OCI-LY7 (cell line): ENCODE measurements at regions not wholly inside any gene's neighbourhood (a gene's known extent, or its start where the extent isn't known, plus 50 kb on each side); places are given as distances from the start of the nearest gene placed in this dataset.
A peak's percentile ranks its signal among the peaks of the same experiment; 100 is the strongest.

Experiments used
- BruUV-seq: library from RNA; stranded (reverse); fragments of 400-500 nt; replicated peaks from 2 replicates; lab custom pipeline; 2021; lab: Mats Ljungman, UMichigan
- CTCF ChIA-PET: fragments of 300-600 bp; sonication (Branson Sonifier 250); formaldehyde crosslinking; loops from one replicate; lab custom pipeline; 2022; ENCODE audit warnings: antibody characterized with exemption; ENCODE audit not compliant: unreplicated experiment; lab: Charles Lee
- POLR2A ChIA-PET: fragments of 300-600 bp; sonication (Branson Sonifier 250); formaldehyde crosslinking; loops from one replicate; lab custom pipeline; 2022; ENCODE audit warnings: antibody characterized with exemption; lab: Charles Lee
- DNase-seq: peaks from one replicate; pipeline ENCODE4 v3.0.0-alpha.2; 2015; ENCODE audit warnings: low spot score
- H2AFZ ChIP-seq: fragments of 200-600 bp; sonication (generic), shearing (Covaris generic); 2 replicates; pipeline ENCODE4 v1.6.1; 2014; ENCODE audit warnings: mild to moderate bottlenecking, antibody characterized with exemption, low read length, moderate library complexity
- H3K27ac ChIP-seq: fragments of 200-600 bp; sonication (generic); 2 replicates; pipeline ENCODE4 v1.5.1; 2014; ENCODE audit warnings: mixed run types, low read depth, mild to moderate bottlenecking, moderate library complexity, low read length, inconsistent platforms; ENCODE audit not compliant: poor library complexity, severe bottlenecking
- H3K36me3 ChIP-seq: fragments of 200-600 bp; sonication (generic); 2 replicates; pipeline ENCODE4 v1.6.1; 2014; ENCODE audit warnings: mild to moderate bottlenecking, antibody characterized with exemption, low read length, moderate library complexity, mixed read lengths; ENCODE audit not compliant: insufficient read depth
- H3K4me1 ChIP-seq: fragments of 200-600 bp; sonication (generic); 2 replicates; pipeline ENCODE4 v1.5.1; 2014; ENCODE audit warnings: mild to moderate bottlenecking, low read length; ENCODE audit not compliant: insufficient read depth, poor library complexity, severe bottlenecking
- H3K4me2 ChIP-seq: fragments of 200-600 bp; sonication (generic); 2 replicates; pipeline ENCODE4 v1.6.1; 2014; ENCODE audit warnings: mild to moderate bottlenecking, low read length
- H3K4me3 ChIP-seq: fragments of 200-600 bp; sonication (generic); 2 replicates; pipeline ENCODE4 v1.5.1; 2014; ENCODE audit warnings: mild to moderate bottlenecking, low read depth, low read length; ENCODE audit not compliant: poor library complexity, severe bottlenecking
- H3K79me2 ChIP-seq: fragments of 200-600 bp; sonication (generic); 2 replicates; pipeline ENCODE4 v1.6.1; 2016; ENCODE audit warnings: low read depth, mild to moderate bottlenecking, low read length, moderate library complexity, mixed read lengths; ENCODE audit not compliant: insufficient read depth
- H3K9me2 ChIP-seq: fragments of 200-600 bp; sonication (generic); 2 replicates; pipeline ENCODE4 v1.6.1; 2016; ENCODE audit warnings: mild to moderate bottlenecking, low read length, mixed read lengths; ENCODE audit not compliant: insufficient read depth
- H3K9me3 ChIP-seq: fragments of 200-600 bp; sonication (generic); 2 replicates; pipeline ENCODE4 v1.6.1; 2014; ENCODE audit warnings: mild to moderate bottlenecking, mixed run types, low read length, mixed read lengths
- H4K20me1 ChIP-seq: fragments of 200-600 bp; sonication (generic); 2 replicates; pipeline ENCODE4 v1.6.1; 2014; ENCODE audit warnings: mild to moderate bottlenecking, antibody characterized with exemption, low read length, moderate library complexity, mixed read lengths; ENCODE audit not compliant: insufficient read depth
- EZH2phosphoT487 ChIP-seq: fragments of 200-600 bp; sonication (generic); IDR thresholded peaks from 2 replicates; pipeline ENCODE4 v1.6.1; 2018; ENCODE audit warnings: low read depth, borderline replicate concordance, mild to moderate bottlenecking, mixed run types, antibody characterized with exemption, low read length, moderate library complexity, mixed read lengths
- intact Hi-C: fragments of 100-400 bp; cut with micrococcal nuclease; formaldehyde crosslinking; loops from one replicate; pipeline ENCODE4 v1.10.0; 2022; ENCODE audit not compliant: unreplicated experiment
- TF ChIP-seq, protein P1 (sequence below): fragments of 200-600 bp; sonication (generic); conservative IDR thresholded peaks from 2 replicates; pipeline ENCODE4 v1.5.1; 2014; ENCODE audit warnings: mild to moderate bottlenecking, antibody characterized with exemption, low read length, moderate library complexity, mixed read lengths

DNA sequence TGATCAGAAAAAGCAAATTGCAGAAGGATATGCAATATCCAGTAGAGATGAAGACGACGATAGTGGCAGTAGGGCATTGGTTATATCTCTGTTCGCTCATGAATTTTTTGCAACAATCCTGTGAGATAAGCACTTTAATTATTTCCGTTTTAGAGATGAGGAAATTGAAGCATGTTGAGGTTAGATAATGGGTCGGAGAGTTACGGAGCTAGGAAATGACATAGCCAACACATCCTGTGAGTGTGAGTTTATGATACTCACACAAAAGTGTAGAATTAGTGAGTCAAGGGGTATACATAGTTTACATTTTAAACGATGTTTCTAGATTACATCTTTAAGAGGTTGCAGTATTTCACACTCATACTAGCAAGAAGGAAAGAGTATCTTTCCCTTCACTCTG lies 123.1 kb upstream of the ARL4C start:
- no peaks in the 10 kb centered on the region for H3K79me2 ChIP-seq
- no peak overlapping the region for H3K27ac ChIP-seq
- H3K4me3 ChIP-seq: no peak overlapping the region
- intact Hi-C loops: no loop called here
- H3K36me3 ChIP-seq: no peaks in the 10 kb centered on the region
- no peak for TF ChIP-seq EZH2phosphoT487
- TF ChIP-seq, protein P1, sequence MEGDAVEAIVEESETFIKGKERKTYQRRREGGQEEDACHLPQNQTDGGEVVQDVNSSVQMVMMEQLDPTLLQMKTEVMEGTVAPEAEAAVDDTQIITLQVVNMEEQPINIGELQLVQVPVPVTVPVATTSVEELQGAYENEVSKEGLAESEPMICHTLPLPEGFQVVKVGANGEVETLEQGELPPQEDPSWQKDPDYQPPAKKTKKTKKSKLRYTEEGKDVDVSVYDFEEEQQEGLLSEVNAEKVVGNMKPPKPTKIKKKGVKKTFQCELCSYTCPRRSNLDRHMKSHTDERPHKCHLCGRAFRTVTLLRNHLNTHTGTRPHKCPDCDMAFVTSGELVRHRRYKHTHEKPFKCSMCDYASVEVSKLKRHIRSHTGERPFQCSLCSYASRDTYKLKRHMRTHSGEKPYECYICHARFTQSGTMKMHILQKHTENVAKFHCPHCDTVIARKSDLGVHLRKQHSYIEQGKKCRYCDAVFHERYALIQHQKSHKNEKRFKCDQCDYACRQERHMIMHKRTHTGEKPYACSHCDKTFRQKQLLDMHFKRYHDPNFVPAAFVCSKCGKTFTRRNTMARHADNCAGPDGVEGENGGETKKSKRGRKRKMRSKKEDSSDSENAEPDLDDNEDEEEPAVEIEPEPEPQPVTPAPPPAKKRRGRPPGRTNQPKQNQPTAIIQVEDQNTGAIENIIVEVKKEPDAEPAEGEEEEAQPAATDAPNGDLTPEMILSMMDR: no peak
- H3K4me2 ChIP-seq: no peak overlapping the region
- ChIA-PET CTCF (no interaction called here), POLR2A (interaction anchor here (1.5 kb wide), 1 partner anchor 22 kb away, joined by 5 read pairs; no protein-coding TSS in a partner anchor)
- no TSS peak for BruUV-seq
- H3K9me3 ChIP-seq: no peaks in the 10 kb centered on the region
- no peaks in the 10 kb centered on the region; the same call in 1 of the 2 replicates for H3K9me2 ChIP-seq
- no peaks in the 10 kb centered on the region for H4K20me1 ChIP-seq
- no peaks in the 10 kb centered on the region for H3K4me1 ChIP-seq
- DNase-seq: no peak
- no peak overlapping the region for H2AFZ ChIP-seq

DNA sequence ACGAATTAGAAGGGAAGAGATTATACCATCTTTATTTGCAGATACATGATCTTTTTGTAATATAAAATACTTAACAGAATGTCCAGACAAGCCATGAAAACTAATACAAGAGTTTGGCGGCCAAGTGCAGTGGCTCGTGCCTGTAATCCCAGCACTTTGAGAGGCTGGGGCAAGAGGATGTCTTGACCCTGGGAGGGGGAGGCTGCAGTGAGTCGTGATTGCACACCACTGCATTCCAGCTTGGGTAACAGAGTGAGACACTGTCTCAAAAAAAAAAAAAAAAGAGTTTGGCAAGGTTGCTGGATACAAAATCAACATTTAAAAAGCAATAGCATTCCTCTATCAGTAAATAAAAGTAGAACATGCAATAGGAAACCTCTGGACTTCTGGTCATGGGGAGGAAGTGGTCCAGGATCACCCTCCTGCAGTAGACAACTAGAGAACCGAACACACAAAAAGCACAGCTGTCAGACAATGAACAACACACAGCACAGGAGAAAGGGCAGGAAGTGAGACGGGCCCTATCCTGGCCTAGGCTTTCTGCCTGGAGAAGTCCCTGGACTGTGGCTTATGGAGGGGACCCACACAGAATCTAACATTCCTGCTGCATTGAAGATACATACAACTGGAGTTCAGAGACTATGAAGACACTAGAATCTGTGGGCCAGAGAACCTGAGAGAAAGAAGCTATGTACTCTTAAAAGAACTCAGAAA lies 118.9 kb upstream of the ARL4C start:
- no peak for DNase-seq
- H3K9me2 ChIP-seq: no peaks in the 10 kb centered on the region
- intact Hi-C loops: no loop called here
- H3K4me1 ChIP-seq: no peaks in the 10 kb centered on the region
- TF ChIP-seq EZH2phosphoT487: no peak
- TF ChIP-seq, protein P1: no peak
- H3K4me2 ChIP-seq: no peak overlapping the region
- no TSS peak for BruUV-seq
- no peak overlapping the region for H3K27ac ChIP-seq
- ChIA-PET POLR2A (interaction anchor here (0.7 kb wide), 1 partner anchor 829 kb away, joined by 4 read pairs; no protein-coding TSS in a partner anchor), CTCF (no interaction called here)
- no peak overlapping the region for H3K4me3 ChIP-seq
- H3K79me2 ChIP-seq: no peaks in the 10 kb centered on the region
- H3K9me3 ChIP-seq: no peaks in the 10 kb centered on the region
- no peaks in the 10 kb centered on the region for H4K20me1 ChIP-seq
- H3K36me3 ChIP-seq: no peaks in the 10 kb centered on the region
- no peak overlapping the region for H2AFZ ChIP-seq

DNA sequence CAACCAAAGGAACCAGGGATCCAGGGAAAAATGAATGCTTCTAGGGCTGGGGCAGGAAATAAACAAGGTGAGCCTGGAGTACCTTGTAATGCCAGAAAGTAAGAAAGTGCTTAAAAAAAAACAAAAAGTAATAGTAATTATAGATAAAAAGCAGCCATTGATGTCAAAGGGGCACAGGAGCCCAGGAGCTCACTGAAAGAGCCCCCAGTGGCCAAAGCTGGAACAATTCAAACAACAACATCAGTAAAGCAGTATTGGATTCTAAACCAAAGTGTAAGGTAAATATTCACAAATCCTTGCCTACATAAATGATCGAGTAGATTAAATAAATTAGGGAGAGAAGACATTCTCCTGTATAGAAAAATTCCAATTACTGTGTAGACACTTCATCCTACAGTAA lies 114.3 kb upstream of the ARL4C start:
- DNase-seq: peak; percentile 21
- Histone ChIP-seq H3K27ac (no peak overlapping the region), H3K9me3 (no peaks in the 10 kb centered on the region), H3K79me2 (no peaks in the 10 kb centered on the region), H3K36me3 (no peaks in the 10 kb centered on the region), H2AFZ (no peak overlapping the region), H3K4me2 (no peak overlapping the region), H3K9me2 (no peaks in the 10 kb centered on the region), H4K20me1 (no peaks in the 10 kb centered on the region), H3K4me3 (no peak overlapping the region), H3K4me1 (no peaks in the 10 kb centered on the region)
- POLR2A ChIA-PET: interaction anchor here (0.6 to 0.7 kb wide), 3 partner anchors 16 to 366 kb away, joined by 3 to 5 read pairs (median 3); no protein-coding TSS in a partner anchor
- intact Hi-C loops: no loop called here
- TF ChIP-seq, protein P1: peak; percentile 78
- no peak for TF ChIP-seq EZH2phosphoT487
- CTCF ChIA-PET: no interaction called here
- no TSS peak for BruUV-seq
